ENCODE measurements at regions not wholly inside any gene's neighbourhood (a gene's known extent, or its start where the extent isn't known, plus 50 kb on each side); places are given as distances from the start of the nearest gene placed in this dataset.

DNA sequence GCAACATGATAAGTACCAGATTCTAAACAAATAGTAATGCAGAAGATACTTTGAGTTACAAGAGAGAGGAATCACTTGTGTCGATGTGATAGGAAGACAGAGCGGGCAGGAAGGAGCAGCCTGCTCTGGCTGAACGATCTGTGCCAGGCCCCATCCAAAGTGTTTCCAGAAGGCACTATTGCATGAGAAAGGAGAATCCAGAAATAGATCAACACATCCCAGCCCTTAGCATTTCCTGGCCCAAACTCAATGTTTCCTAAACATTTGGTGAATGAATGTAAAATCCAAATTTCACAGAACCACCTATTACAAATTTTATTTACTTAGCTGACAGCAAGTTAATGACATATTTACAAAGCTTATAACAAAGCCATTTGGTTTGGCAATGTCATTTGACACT lies 257.2 kb downstream of the TXNL1 start:
- Histone ChIP-seq H3K27me3 (no peaks in the 10 kb centered on the region), H3K9me3 (no peaks in the 10 kb centered on the region), H3K36me3 (no peaks in the 10 kb centered on the region), H3K4me1 (no peaks in the 10 kb centered on the region), H3K27ac (no peak overlapping the region), H3K4me3 (no peak overlapping the region)
- TF ChIP-seq POLR2A (IDR thresholded peaks at IDR 0.05) (no peak), CTCF (IDR thresholded peaks at IDR 0.05 in 4 of 5, conservative IDR thresholded peaks at IDR 0.05 in 1 of 5) (no peak)
- no peak for DNase-seq
- no peak for ATAC-seq
- intact Hi-C loops (cut with DNase I; ENCODE audit: low total_unique reads) = loop anchor here (10.0 kb wide), 1 partner anchor 146 kb away; no protein-coding TSS in a partner anchor
- in situ Hi-C loops (cut with MboI; ENCODE audit: low sequenced_read_pairs in 4 of 4) = no loop called here

DNA sequence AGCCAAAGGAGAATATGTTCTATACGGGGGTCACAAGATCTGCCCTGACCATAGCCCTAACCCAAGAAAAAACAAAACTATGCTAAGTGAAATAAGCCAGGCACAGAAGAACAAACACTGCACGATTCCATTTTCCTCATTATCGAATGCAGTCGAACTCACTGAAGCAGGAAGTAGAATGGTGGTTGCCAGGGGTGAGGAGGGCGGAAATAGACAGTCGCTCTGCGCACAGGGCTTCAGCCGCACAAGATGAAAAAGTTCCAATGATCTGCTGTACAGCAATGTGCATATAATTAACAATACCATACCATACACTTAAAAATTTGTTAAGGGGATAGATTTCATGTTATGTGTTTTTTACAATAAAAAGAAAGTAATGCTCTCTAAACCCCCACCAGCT lies 257.7 kb downstream of the TXNL1 start:
- DNase-seq (no peak), ATAC-seq (no peak)
- intact Hi-C loops (cut with DNase I; ENCODE audit: low total_unique reads) = loop anchor here (10.0 kb wide), 1 partner anchor 146 kb away; no protein-coding TSS in a partner anchor
- Histone ChIP-seq H3K27ac (no peak overlapping the region), H3K36me3 (no peaks in the 10 kb centered on the region), H3K9me3 (no peaks in the 10 kb centered on the region), H3K4me3 (no peak overlapping the region), H3K4me1 (no peaks in the 10 kb centered on the region), H3K27me3 (no peaks in the 10 kb centered on the region)
- TF ChIP-seq POLR2A (IDR thresholded peaks at IDR 0.05) (no peak), CTCF (IDR thresholded peaks at IDR 0.05 in 4 of 5, conservative IDR thresholded peaks at IDR 0.05 in 1 of 5) (no peak)
- in situ Hi-C loops (cut with MboI; ENCODE audit: low sequenced_read_pairs in 4 of 4) = no loop called here

DNA sequence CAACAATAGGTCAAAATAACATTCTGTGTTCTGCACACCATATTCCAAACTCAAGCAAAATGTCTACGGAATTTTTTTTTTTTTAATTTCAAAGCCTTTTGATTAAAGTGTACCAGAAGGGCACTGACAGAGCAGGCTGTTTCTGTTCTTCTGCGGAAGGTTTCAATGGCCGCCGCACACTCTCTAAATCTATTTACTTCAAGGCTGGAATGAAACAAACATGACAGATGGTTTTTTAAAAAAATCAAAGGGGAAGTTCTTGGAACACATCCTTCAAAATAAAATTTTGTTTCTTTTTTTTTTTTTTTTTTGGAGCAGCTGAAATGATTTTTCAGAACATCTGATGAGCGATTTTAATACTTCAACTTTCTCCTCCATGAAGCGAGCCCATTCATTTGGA lies 259.1 kb downstream of the TXNL1 start:
- intact Hi-C loops (cut with DNase I; ENCODE audit: low total_unique reads) = no loop called here

DNA sequence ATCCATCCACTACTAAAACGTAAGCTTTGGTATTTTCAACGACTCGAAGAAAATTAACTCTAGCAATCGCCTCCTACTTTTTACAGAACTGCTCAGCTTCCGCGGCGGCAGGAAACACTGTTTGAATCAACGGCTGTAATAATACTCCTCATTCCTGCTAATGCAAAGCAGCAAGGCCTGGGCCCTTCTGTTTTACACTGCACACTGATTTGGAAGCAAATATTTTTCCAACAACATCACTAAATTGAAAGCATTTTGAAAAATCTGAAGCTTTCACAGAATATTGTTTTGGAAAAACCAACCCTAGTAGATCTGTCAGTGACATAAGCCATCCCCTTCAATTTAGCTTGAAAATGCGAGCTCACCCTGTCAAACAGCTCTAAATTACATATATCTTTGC lies 261.2 kb downstream of the TXNL1 start:
- TF ChIP-seq CTCF (IDR thresholded peaks at IDR 0.05 in 4 of 5, conservative IDR thresholded peaks at IDR 0.05 in 1 of 5) (no peak), POLR2A (IDR thresholded peaks at IDR 0.05) (no peak)
- intact Hi-C loops (cut with DNase I; ENCODE audit: low total_unique reads) = no loop called here
- Histone ChIP-seq H3K4me1 (no peaks in the 10 kb centered on the region), H3K36me3 (no peaks in the 10 kb centered on the region), H3K9me3 (no peaks in the 10 kb centered on the region), H3K4me3 (no peak overlapping the region), H3K27me3 (no peaks in the 10 kb centered on the region), H3K27ac (peak overlapping the region in 2 of 4 donors; percentile 9 to 11)
- DNase-seq (no peak), ATAC-seq (no peak)
- in situ Hi-C loops (cut with MboI; ENCODE audit: low sequenced_read_pairs in 4 of 4) = no loop called here

More for the DNA sequence above, 259.1 kb downstream of the TXNL1 start:
- no peak for TF ChIP-seq POLR2A (IDR thresholded peaks at IDR 0.05)
- TF ChIP-seq CTCF (IDR thresholded peaks at IDR 0.05 in 4 of 5, conservative IDR thresholded peaks at IDR 0.05 in 1 of 5) = no peak
- in situ Hi-C loops (cut with MboI; ENCODE audit: low sequenced_read_pairs in 4 of 4) = no loop called here
- H3K27ac ChIP-seq = peak overlapping the region in 3 of 4 donors; percentile 29 to 51 (median 49)
- H3K27me3 ChIP-seq = no peaks in the 10 kb centered on the region
- H3K4me3 ChIP-seq = peak overlapping the region; percentile 19 to 35 (median 28)
- ATAC-seq = no peak
- H3K36me3 ChIP-seq = no peaks in the 10 kb centered on the region
- no peaks in the 10 kb centered on the region for H3K9me3 ChIP-seq
- no peaks in the 10 kb centered on the region for H3K4me1 ChIP-seq
- DNase-seq = no peak

GRCh38 chr18:56374007-56374655 lies 264.3 kb downstream of the TXNL1 start:
- Histone ChIP-seq H3K36me3 (no peaks in the 10 kb centered on the region), H3K9me3 (no peaks in the 10 kb centered on the region), H3K27me3 (no peaks in the 10 kb centered on the region), H3K4me3 (no peak overlapping the region), H3K4me1 (no peaks in the 10 kb centered on the region), H3K27ac (no peak overlapping the region)
- TF ChIP-seq POLR2A (IDR thresholded peaks at IDR 0.05) = no peak
- TF ChIP-seq CTCF (IDR thresholded peaks at IDR 0.05 in 4 of 5, conservative IDR thresholded peaks at IDR 0.05 in 1 of 5) = no peak
- intact Hi-C loops (cut with DNase I; ENCODE audit: low total_unique reads) = no loop called here
- in situ Hi-C loops (cut with MboI; ENCODE audit: low sequenced_read_pairs in 4 of 4) = no loop called here
- no peak for ATAC-seq
- no peak for DNase-seq

Measured in gastrocnemius medialis (tissue), 4 donors.